ENCODE measurements at regions not wholly inside any gene's neighbourhood (a gene's known extent, or its start where the extent isn't known, plus 50 kb on each side); places are given as distances from the start of the nearest gene placed in this dataset.
A peak's percentile ranks its signal among the peaks of the same experiment; 100 is the strongest.

DNA sequence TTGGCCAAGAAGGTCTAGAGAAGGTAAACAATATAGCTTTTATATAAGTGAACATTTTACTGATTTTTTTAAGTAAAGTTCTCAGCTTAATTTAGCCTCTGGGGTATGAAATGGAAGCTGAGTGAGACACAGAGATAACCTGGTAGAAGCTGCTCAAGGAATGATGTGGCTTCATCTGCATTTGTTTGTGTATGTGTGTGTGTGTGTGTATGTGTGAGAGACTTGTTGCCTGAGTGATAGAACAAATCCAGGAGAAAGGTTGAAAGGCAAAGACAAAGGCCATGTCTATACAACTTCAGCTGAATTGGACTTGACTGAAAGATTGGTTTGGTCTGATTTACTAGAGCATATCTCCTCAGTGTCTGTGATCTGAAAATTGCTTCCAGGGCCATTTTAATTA is 63.6 kb downstream of the PCDH7 start:
- DNase-seq, result no peak

DNA sequence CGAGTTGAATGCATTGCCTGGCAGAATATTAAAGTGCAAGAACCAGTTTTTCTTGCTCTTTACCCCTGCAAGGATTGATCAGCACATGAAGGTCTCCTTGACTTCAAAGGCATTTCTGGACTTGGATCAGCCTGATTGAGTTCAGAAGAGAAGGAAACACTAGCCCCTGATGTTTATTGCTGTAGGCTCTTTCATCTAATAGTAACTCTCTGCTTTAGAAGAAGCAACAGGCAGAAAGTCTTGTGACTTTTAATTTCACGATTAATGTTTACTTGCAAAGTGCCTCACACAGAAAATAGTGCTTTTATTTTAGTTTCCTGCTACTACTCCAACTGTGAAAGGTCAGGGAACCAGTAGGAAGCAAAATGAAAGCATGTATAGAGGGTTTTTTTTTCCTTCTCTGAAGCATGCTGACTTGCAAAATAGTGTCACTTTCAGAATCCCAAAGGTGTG is 69.1 kb downstream of the PCDH7 start:
- DNase-seq, result peak; percentile 4

DNA sequence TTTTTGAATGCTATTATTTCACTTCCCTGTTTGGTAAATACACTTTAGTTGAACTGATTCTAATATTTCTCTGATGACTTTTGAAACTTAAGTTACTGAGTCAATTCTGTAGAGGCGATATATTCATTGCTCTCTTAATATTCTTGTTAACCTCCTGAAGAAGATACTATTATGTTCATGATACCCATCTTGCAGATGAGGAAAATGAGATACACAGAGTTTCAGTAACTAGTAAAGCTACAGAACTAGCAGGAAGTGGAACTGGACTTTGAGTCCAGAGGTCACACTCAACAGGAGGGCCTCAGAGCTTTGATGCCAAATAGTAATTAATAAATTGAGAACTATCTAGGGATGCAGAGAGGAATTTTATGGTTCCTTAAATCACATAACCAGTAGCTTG is 70.0 kb downstream of the PCDH7 start:
- no peak for DNase-seq

DNA sequence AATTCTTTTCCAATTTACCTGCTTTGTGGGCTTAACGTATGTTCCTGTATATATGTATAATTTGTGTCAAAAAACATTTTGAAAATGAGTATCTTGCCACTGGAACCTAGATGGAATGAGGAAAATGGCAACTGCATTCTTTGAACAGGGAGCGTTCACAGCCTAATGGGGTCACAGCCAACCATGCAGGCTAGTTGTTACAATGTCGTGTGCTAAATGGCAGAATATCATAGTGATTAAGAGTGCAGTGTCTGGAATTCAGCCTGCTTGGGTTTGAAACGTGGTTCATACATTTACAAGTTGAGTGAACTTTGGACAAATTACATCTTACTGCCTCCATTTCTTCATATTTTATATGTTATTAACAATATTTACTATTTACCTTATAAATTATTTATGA is 70.8 kb downstream of the PCDH7 start:
- no peak for DNase-seq

DNA sequence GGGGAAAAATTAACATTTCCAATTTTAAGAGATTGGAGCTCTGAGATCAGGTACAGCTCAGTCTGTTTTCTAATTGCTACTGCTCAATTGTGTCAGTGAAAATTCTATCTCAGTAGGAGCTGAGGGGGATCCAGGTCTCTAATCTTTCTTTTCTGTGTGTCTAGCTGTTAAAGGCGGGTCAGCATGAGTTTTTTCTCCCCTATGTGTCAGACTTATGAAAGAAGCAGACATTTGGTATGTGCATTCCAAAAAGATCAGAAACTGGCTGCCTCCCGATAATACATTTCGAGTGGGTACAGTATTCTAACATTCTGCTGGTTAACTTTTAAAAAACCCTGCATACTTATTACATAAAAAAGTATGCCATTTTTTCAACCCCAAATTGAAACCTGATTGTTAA is 72.4 kb downstream of the PCDH7 start:
- DNase-seq, result no peak

DNA sequence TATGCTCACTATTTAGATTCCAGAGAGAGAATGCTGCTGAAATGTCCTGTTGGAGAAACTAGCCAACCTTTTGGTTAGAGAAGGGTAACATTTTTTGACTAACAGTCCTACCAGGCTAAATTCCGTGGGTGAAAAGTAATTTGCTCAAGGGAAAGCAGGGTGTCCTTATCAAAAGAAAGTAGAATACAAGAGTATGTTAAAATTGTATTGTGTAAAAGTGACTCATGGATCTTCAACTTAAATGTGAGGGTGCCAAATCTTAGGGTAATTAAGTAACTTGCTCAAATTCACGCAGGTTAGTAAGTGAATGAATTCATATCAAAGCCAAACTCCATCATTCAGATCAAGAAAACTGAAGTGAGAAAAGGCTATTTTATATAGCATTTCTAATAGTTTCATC is 81.7 kb downstream of the PCDH7 start:
- DNase-seq, result no peak

DNA sequence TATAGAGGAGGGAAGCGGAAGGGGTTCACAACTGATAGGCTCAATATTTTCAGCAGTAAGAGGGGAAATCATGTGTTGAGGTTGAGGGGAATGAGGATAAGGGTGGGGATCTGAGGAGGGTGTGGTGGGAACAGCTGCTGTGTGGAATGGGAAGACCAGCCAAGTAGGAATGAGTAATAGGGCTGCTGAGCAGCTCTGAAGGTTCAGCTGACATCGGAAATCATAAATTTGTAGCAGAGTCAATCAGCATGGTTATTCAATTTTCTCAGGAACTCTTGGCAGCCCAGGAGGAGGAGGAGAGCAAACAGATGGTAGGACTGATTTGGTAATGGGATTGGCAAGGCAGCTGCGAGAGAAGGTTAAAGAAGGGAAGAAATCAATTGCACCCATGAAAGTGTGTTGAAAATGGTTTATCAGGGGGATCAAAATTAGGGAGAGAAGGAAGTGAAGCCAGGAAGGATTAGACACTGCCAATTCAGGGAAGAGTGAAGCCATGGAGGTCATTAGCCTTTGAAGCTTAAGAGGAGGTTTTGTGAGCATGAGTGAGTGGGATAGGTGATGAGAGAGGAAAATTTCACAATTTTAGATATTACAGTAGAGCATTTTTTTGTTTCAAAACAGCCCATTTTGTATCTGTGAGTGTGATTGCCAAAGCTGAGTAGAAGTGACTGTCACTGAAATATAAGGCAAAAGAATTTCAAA is 82.6 kb downstream of the PCDH7 start:
- DNase-seq, result no peak

DNA sequence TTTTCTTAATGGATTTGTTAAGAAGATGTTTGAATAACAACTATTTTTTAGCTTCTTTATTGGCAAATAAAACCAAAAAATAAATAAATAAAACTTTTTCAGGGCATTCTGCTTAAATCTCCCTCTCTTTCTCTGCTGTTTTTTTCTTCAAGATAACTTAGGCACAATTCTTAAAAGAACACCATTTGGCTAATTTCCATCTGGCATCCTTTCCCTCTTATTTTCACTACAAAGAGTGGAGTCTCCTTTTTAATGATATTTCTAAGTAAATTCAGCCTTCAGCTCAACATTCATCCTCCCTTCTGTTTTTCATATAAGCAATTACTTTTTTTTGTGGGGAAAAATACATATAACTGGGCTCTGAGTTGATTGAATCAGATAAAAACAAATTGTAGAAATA is 88.1 kb downstream of the PCDH7 start:
- DNase-seq, result no peak

DNA sequence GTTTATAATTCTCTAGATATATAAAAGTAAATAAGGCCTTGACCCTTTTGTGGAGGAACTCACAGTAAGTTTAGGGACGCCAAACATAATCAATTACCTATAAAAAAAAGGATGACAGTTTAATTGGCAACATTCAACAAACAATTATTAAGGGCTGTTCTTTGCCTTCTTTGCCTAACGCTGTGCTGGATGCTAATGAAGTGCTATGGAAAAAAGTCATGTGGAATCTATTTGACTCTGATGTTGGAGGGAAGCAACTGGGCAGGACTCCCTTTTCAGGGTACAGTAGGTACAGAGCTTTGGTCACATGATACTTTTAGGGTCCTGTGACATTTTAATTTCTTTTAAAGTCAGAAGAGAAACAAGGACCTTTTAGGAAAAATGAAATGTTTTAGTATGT is 91.1 kb downstream of the PCDH7 start:
- DNase-seq, result no peak

DNA sequence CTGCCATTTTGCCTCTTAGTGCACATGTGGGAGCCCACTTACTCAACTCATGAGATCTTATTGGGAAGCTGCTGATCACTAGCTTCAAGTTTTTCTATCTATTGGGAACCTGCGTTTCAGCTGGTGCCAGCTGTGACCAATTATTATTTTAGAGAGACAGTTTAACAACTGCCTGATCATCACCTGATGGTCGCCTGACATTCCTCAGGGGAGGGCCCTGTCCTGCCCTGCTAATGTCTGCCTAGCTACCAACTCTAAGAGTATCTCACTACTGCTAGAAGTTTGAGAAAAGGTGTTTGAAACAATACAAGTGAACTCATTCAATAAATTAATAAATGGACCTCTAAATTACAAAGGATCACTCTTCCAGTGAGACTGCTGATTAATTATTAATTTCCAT is 95.5 kb downstream of the PCDH7 start:
- no peak for DNase-seq

DNA sequence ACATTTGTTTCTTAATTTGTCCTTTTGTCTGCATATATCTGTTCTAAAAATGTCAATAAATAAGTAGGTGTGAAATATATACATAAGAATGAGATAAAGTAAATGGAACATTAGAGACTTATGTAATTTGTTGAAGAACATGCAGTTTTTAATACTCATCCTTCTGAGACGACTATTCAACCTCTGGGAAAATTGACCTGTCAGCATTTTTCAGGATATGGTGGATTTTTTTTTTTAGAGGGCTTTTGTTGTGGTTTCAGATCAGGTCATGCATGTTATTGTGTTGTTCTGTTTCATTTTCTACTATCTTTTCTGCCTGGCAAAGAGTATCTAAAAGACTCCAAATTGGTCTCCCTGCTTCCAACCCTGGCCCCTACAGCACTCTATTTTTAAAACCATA is 97.3 kb downstream of the PCDH7 start:
- no peak for DNase-seq

DNA sequence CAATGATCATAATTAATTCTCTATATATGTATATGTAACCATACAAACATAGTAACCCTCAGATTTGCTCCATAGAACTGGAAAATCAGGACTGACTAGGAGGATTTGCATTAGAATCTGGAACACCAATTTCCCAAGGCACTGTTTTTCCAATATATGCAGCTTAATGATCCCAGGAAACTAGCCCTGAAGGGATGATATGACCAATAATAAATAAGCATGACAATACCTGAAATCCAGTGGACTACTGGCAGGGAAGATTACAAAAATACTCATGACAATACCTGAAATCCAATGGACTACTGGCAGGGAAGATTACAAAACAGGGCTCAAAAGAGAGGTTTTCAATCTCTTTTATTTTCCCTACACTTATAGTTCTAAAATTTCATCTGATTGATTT is 98.4 kb downstream of the PCDH7 start:
- DNase-seq, result no peak

DNA sequence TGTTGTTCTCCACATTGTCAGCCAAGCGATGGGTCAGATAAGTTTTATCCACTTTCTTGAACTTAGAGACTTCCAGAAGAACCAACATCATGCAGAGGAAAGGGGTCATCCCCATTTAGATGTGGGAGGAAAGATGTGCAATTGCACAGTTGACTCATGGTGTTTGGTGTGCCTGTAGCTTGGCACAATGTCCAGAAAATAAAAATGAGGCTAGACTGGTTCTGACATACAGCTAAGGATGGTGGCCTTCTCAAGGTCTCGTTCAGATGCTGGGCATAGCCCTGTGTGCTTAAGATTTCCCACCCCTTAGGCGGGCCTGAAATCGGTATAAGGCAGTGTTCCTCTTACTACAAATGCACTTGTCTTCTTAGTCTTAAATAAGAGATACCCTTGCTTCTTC is 101.1 kb downstream of the PCDH7 start:
- no peak for DNase-seq

DNA sequence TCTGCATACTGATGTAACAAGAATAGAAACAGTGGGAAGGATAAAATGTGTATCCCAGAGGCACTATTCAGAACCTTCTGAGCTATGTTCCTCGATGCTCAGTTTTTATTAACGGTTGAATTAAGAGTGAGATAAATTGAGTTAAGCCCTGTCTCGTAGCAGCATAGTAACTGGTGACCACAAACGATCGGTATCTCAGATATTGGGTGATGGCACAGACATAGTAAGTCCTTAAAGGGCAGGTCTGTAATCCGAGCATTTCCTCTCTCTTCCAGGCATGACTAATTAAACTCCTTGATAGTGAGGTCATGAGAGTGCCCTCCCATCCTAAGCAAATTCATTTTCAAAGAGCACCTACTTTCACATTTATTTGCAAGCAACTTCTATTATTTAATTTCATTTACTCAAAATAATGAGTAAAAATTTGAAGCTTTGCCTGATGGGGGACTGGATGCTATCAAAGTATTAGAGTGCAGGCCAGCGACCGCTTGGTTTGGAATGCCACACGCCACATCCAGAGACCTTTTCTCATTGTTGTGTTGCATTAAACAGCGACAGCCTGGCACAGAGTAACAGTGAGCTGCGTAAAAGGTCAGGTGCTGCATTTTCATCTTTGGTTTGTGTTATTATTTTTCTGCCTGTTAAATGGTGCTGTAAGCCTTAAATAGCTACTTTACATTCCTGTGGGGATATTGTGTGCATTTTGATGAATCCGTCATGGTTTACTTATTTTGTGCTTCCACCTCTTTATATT is 101.9 kb downstream of the PCDH7 start:
- no peak for DNase-seq

DNA sequence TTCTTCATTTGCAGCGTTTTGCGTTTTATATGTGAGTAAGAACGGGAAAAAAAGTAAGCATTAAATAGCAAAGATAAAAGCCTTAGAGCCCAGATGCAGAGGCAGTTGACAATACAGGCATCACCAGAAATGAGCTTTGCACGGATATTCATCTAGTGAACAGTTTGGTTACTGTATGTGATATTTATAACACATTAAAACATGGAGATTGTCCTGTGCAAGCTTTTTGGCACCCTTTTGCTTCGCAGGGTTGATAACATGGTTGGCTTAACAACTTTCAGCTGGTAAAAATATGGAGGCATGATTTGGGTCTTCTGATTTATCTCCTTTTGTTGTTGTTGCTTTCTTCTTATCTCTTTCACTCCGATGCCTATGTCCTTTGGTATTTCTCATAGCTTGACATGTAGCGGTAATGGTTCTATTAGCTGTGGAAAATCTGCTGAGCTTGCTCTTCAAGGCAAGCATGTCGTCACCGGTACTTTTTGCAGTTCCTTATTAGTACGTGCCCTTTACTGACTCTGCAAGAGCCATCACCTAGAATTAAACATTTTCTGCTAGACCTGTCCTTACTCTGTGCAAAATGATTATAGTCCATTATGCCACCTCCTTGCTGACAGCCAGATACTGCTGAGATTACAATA is 102.9 kb downstream of the PCDH7 start:
- peak; percentile 14 for DNase-seq

DNA sequence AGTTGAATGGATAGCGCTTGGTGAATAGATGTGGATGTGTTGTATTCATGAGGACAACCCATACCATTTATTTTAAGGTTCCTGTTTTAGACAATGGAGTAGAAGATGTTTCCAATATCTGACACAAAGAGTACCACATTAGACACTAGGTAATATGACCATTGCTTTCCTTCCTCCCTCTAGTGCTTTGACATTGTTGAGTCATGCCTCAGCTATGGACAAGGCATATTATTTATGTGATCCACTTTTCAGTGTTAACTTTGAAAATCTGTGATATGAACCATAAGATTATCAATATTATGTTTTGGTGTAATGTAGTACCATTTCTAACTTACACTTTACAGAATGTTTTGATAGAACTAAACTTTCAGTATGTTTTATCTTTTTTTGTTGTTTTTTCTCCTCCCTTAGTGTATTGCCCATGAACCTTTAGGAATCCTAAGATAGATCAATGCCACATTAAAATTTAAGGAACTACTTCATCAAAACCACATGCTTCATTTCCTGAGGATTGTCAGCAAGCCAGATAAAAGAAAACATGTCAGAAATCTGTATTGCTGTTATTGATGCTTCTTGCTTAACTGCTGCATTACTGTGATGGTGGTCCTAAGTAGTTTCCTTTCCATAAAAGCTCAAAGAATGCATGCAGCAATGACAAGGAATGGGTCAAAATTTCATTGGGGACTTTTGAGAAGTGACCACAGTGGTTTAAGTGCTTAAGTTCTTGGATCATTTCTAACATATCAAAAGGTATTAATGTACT is 105.0 kb downstream of the PCDH7 start:
- DNase-seq, result no peak

DNA sequence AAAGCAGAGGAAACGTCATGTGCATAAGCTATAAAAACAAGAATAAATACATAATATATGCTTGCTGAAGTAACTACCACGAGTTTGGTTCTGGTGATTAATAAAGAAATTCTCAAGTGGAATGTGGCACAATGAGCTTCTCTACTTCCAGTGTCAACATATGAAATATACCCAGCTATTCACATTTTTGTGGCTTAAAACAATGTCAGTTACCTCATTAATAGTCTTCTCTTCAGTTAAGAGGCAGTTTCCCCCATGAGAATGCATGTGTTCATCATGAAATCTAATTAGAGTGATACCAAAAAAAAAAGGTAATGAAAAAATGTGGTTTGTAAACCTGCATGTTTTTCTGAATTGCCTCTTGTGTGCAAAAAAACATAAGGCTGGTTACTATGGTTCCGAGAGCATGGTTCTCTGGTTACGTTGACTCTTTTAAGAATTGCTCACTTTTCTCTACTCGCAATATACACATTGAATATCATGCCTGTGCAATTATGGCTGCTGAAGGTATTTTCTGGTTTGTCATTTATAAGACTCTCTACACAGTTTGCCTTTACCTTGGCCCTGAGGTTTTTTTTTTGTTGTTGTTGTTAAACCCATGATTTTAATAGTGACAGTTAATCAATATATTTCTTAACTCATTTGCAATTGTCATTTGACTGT is 108.2 kb downstream of the PCDH7 start:
- DNase-seq, result no peak

DNA sequence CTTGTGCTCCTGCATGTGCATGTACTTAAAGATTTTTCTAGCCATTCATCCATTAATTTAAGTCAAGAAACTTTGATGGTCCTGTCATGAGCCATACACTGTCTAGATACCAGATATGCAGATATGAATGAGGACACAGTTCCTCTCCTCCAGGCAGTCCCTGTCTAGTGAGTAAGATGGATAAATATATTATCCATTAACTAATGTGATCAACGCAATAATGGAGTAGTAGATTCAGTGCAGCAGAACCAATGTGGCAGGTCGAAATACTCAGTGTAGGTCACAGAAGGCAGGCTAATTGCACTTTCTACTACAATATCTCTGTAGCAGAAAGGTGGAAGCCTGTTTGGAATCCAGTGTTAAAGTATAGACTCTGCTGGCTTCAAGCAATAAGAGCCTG is 112.5 kb downstream of the PCDH7 start:
- no peak for DNase-seq

DNA sequence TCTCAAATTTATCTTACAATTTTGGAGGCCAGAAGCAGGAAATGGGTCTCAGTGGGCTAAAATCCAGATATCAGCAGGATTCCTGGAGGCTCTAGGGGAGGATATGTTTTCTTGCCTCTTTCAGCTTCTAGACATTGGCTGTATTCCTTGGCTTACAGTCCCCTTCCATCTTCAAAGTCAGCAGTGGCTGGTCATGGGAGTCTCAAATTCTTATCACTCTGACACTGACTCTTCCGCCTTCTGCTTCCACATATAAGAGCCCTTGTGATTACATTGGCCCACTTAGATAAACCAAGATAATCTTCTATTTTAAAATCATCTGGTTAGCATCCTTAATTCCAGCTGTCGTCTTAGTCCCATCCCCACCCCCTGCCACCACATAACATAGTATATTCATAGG is 113.0 kb downstream of the PCDH7 start:
- no peak for DNase-seq

DNA sequence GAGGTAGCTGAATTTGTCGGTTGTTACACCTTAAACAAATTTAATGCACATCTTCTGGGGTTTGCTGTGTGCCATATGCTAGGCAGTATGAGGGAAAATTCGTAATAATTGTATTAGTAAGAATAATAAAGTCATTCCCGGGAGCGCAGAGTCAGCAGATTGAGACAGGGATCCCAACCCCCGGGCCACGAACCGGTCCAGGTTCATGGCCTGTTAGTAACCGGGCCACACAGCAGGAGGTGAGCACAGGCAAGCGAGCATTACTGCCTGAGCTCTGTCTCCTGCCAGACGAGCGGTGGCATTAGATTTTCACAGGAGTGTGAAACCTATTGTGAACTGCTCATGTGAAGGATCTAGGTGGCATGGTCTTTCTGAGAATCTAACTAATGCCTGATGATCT is 114.9 kb downstream of the PCDH7 start:
- DNase-seq, result no peak

DNA sequence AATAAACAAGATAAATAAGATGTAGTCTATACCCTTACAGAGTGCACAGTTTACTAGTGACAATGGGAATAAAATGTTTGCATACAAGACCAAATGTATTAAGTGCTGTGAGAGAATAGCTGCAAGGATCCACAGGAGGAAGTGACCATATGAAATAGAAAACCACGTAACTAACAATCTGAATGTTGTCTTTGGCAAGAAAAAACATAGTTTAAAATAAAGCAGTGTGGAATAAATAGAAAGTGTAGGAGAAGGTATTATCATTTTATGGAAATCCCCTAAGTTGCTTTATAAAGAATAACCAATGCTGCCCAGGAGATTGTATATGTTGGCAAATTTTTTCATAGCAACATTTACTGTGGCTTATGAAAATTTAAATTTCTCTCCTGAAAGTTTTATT is 116.1 kb downstream of the PCDH7 start:
- DNase-seq, result no peak

DNA sequence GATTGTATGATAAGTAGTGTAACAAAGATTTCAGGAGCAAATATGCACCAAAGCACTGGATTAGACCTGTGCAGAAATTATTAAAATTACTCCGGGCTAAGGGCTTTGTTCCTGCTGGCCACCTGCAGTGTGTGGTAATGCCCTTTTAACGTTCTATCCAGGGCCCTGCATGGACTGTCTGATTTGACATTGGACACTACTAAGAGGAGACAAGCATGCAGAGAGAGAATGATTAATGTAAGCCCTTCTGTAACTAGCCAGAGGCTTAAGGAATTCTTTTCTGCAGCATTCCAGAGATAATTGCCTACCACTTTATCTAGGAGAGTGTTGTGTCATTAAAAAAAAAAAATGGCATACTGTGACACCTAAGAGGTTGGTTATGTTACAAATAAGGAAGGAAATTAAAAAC is 117.0 kb downstream of the PCDH7 start:
- DNase-seq, result no peak

DNA sequence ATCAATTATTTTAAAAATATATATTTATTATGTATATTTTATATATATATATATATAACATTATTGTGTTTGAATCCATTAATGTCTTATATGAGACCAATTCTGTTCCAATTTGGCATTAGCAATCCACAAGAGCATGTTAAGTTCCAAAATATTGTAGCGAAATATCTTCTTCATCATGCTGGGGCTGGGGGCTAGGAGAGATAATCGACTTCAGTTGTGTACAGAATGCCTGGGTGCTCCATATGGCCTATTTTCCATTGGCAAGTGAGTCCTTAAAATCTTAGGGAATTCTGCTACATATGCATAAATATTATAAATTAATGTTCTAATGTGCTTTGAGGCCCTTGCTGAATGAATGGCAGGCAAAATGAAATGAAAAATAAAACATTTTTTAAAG is 117.7 kb downstream of the PCDH7 start:
- no peak for DNase-seq
